ENCODE measurements at regions not wholly inside any gene's neighbourhood (a gene's known extent, or its start where the extent isn't known, plus 50 kb on each side); places are given as distances from the start of the nearest gene placed in this dataset.

DNA sequence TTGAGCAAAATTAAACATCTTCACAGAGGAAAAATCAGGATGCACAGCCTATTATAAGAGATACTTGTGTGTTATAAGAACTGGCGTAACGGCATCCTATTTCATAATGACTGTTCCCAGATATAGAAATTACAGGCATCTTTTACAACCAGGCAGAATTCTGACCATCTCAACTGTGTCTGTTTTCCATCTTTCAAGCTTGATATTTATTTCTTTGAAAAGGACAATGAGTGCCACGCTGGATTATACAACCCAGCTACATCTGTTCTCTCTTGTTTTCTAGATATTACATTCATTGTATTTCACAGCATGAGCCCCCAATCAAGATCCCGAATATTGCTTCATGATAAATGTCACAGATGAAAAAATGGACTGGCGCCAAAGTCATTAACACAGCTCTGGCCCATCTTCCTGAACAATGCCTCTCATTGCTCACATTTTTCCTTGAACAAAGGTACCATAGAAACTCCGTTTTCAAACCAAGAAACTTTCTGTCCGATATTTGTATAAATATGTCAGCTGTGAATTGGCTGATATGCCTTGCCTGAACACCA lies 420.6 kb downstream of the TBL1XR1 start:
- H3K9ac ChIP-seq (ENCODE audit: insufficient read length, low read depth) = no peak overlapping the region
- no peak overlapping the region for H3K4me3 ChIP-seq (ENCODE audit: insufficient read length, low read depth)
- H3K9me3 ChIP-seq (ENCODE audit: insufficient read depth, low read length) = peaks cover 3% of the 10 kb centered on the region; the same call in 1 of the 2 replicates
- no peaks in the 10 kb centered on the region for H3K4me1 ChIP-seq (ENCODE audit: insufficient read depth, insufficient read length)
- no peaks in the 10 kb centered on the region for H3K36me3 ChIP-seq (ENCODE audit: insufficient read depth, insufficient read length, low read length)
- TF ChIP-seq ZNF274 (IDR thresholded peaks at IDR 0.05; ENCODE audit: low read depth, low read length) = no peak
- no peak for TF ChIP-seq SUZ12 (IDR thresholded peaks at IDR 0.05; ENCODE audit: extremely low read depth, insufficient read depth, insufficient read length)
- no peak for TF ChIP-seq YY1 (IDR thresholded peaks at IDR 0.05; ENCODE audit: insufficient read depth, insufficient read length)
- no peak for DNase-seq (ENCODE audit: low read depth, low spot score)
- no peaks in the 10 kb centered on the region for H3K27me3 ChIP-seq (ENCODE audit: insufficient read depth, insufficient read length)

DNA sequence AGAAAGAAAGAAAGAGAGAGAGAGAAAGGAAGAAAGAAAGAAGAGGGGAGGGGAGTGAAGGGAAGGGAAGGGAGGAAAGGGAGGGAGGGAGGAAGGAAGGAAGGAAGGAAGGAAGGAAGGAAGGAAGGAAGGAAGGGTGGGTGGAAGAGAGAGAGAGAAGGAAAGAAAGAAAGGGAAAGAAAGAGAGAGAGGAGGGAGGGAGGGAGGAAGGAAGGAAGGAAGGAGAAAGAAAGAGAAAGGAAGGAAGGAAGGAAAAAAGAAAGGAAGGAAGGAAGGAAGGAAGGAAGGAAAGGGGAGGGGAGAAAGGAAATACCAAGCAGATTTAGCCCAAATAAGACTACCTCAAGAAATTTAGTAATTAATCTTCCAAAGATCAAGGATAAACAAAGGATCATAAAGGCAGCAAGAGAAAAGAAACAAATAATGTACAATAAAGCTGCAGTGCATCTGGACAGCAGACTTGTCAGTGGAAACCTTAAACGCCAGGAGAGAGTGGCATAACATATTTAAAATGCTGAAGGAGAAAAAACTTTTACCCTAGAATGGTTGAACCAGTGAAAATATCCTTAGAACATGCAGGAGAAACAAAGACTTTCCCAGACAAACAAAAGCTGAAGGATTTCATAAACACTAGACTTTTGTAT lies 427.6 kb downstream of the TBL1XR1 start:
- no peak overlapping the region for H3K9ac ChIP-seq (ENCODE audit: insufficient read length, low read depth)
- H3K27me3 ChIP-seq (ENCODE audit: insufficient read depth, insufficient read length) = no peaks in the 10 kb centered on the region
- H3K4me3 ChIP-seq (ENCODE audit: insufficient read length, low read depth) = no peak overlapping the region
- H3K4me1 ChIP-seq (ENCODE audit: insufficient read depth, insufficient read length) = no peaks in the 10 kb centered on the region
- peaks cover 11% of the 10 kb centered on the region; the same call in 1 of the 2 replicates for H3K9me3 ChIP-seq (ENCODE audit: insufficient read depth, low read length)
- TF ChIP-seq SUZ12 (IDR thresholded peaks at IDR 0.05; ENCODE audit: extremely low read depth, insufficient read depth, insufficient read length) (no peak), ZNF274 (IDR thresholded peaks at IDR 0.05; ENCODE audit: low read depth, low read length) (no peak), YY1 (IDR thresholded peaks at IDR 0.05; ENCODE audit: insufficient read depth, insufficient read length) (no peak)
- DNase-seq (ENCODE audit: low read depth, low spot score) = no peak
- no peaks in the 10 kb centered on the region for H3K36me3 ChIP-seq (ENCODE audit: insufficient read depth, insufficient read length, low read length)

DNA sequence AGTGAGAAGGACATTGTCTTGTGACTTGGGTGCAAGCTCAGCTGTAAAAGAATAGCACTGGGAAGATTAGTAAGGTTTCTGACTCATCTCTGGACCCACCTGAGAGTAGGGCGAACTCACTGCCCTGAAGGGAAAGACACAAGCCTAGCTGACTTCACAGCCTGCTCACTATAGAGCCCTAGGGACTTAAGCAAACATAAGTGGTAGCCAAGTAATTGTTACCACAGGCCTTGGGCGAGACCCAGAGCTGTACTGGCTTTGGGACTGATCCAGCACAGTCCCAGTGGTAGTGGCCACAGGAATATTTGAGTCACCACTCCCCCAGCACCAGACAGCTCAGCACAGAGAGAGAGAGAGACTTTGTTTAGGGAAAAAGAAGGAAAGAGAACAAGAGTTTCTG lies 429.9 kb downstream of the TBL1XR1 start:
- Histone ChIP-seq H3K9me3 (ENCODE audit: insufficient read depth, low read length) (peaks cover 8% of the 10 kb centered on the region; the same call in 1 of the 2 replicates), H3K4me3 (ENCODE audit: insufficient read length, low read depth) (no peak overlapping the region), H3K36me3 (ENCODE audit: insufficient read depth, insufficient read length, low read length) (no peaks in the 10 kb centered on the region), H3K9ac (ENCODE audit: insufficient read length, low read depth) (no peak overlapping the region), H3K27me3 (ENCODE audit: insufficient read depth, insufficient read length) (no peaks in the 10 kb centered on the region), H3K4me1 (ENCODE audit: insufficient read depth, insufficient read length) (no peaks in the 10 kb centered on the region)
- no peak for TF ChIP-seq SUZ12 (IDR thresholded peaks at IDR 0.05; ENCODE audit: extremely low read depth, insufficient read depth, insufficient read length)
- TF ChIP-seq ZNF274 (IDR thresholded peaks at IDR 0.05; ENCODE audit: low read depth, low read length) = no peak
- TF ChIP-seq YY1 (IDR thresholded peaks at IDR 0.05; ENCODE audit: insufficient read depth, insufficient read length) = no peak
- no peak for DNase-seq (ENCODE audit: low read depth, low spot score)

DNA sequence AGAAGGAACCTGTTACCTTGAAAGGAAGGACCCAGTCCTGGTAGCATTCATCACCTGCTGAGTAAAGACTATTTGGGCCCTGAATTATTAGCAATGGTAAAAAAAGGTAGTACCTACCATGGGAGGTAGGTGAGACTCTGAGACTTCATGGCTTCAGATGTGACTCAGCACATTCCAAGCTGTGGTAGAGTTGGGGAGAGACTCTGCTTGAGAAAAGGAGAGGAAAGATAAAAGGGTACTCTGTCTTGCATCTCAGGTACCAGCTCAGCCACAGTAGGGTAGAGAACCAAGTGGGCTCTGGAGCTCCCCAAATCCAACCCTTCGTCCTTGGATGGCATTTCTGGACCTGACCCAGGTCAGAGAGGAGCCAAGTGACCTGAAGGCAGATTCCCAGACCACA lies 430.4 kb downstream of the TBL1XR1 start:
- H3K36me3 ChIP-seq (ENCODE audit: insufficient read depth, insufficient read length, low read length) = no peaks in the 10 kb centered on the region
- peaks cover 8% of the 10 kb centered on the region; the same call in 1 of the 2 replicates for H3K9me3 ChIP-seq (ENCODE audit: insufficient read depth, low read length)
- H3K4me1 ChIP-seq (ENCODE audit: insufficient read depth, insufficient read length) = no peaks in the 10 kb centered on the region
- no peak overlapping the region for H3K9ac ChIP-seq (ENCODE audit: insufficient read length, low read depth)
- no peak for DNase-seq (ENCODE audit: low read depth, low spot score)
- H3K27me3 ChIP-seq (ENCODE audit: insufficient read depth, insufficient read length) = no peaks in the 10 kb centered on the region
- H3K4me3 ChIP-seq (ENCODE audit: insufficient read length, low read depth) = no peak overlapping the region
- TF ChIP-seq SUZ12 (IDR thresholded peaks at IDR 0.05; ENCODE audit: extremely low read depth, insufficient read depth, insufficient read length) = no peak
- no peak for TF ChIP-seq ZNF274 (IDR thresholded peaks at IDR 0.05; ENCODE audit: low read depth, low read length)
- no peak for TF ChIP-seq YY1 (IDR thresholded peaks at IDR 0.05; ENCODE audit: insufficient read depth, insufficient read length)

DNA sequence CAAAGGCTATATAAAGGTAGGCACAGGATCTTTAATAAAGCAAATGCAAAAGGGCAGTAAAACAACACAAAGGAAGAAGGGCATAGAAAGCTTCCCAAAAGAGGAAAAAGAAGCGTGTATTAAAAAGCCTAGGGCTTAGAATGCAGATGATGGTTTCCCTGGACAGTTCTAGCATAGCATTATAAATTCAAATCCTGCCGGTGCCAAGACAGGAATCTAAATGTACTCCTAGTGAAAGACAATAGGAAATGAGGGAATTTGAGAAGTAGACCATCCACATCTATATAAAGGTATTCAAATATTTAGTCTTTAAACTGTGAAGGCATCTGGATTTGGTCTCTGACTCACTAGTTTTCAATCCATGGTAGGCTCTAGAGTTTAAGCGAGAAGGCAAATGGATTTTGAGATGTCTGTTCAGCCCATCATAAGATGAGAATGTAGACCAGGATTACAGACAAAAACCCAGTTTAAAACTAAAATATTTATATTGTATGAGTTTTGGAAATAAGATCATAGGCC lies 431.8 kb downstream of the TBL1XR1 start:
- TF ChIP-seq ZNF274 (IDR thresholded peaks at IDR 0.05; ENCODE audit: low read depth, low read length) (no peak), SUZ12 (IDR thresholded peaks at IDR 0.05; ENCODE audit: extremely low read depth, insufficient read depth, insufficient read length) (no peak), YY1 (IDR thresholded peaks at IDR 0.05; ENCODE audit: insufficient read depth, insufficient read length) (no peak)
- DNase-seq (ENCODE audit: low read depth, low spot score) = no peak
- peaks cover 8% of the 10 kb centered on the region; the same call in 1 of the 2 replicates for H3K9me3 ChIP-seq (ENCODE audit: insufficient read depth, low read length)

DNA sequence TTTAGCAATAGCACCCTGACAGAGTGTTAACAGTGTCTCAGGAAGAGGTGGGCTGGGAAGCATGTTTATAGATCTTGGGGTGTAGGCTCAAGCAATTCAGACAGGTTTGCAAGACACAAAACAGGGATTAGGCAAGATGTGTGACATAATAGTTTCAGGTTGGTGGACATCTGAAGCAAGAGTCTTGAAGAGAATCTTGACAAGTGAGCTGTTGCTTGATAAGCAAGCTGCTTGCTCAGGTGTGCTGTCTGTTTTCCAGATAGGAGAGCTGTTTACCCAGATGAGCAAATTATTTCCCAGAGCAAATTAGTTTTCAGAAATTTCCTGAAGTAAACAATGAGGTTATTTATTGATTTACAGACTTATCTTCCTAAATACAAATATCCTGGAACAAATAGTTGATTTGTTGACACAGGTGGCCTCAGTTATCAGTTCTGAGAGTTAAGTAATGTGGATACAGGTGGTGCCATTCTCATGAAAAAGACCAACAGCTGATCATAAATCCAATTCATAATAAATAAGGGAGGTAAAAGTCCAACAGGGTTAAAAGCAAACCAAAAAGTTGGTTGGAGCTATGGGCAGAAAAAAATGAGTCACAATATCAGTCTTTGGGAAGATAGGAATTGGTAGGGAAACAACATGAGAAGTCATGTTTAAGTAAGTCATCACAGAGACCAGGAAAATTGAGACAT lies 437.3 kb downstream of the TBL1XR1 start:
- Histone ChIP-seq H3K36me3 (ENCODE audit: insufficient read depth, insufficient read length, low read length) (no peaks in the 10 kb centered on the region), H3K9me3 (ENCODE audit: insufficient read depth, low read length) (no peaks in the 10 kb centered on the region), H3K4me3 (ENCODE audit: insufficient read length, low read depth) (no peak overlapping the region), H3K27me3 (ENCODE audit: insufficient read depth, insufficient read length) (no peaks in the 10 kb centered on the region), H3K4me1 (ENCODE audit: insufficient read depth, insufficient read length) (no peaks in the 10 kb centered on the region), H3K9ac (ENCODE audit: insufficient read length, low read depth) (no peak overlapping the region)
- DNase-seq (ENCODE audit: low read depth, low spot score) = no peak
- TF ChIP-seq ZNF274 (IDR thresholded peaks at IDR 0.05; ENCODE audit: low read depth, low read length) (no peak), SUZ12 (IDR thresholded peaks at IDR 0.05; ENCODE audit: extremely low read depth, insufficient read depth, insufficient read length) (no peak), YY1 (IDR thresholded peaks at IDR 0.05; ENCODE audit: insufficient read depth, insufficient read length) (no peak)

More for the DNA sequence above, 431.8 kb downstream of the TBL1XR1 start:
- Histone ChIP-seq H3K4me3 (ENCODE audit: insufficient read length, low read depth) (no peak overlapping the region), H3K9ac (ENCODE audit: insufficient read length, low read depth) (no peak overlapping the region), H3K4me1 (ENCODE audit: insufficient read depth, insufficient read length) (no peaks in the 10 kb centered on the region), H3K36me3 (ENCODE audit: insufficient read depth, insufficient read length, low read length) (no peaks in the 10 kb centered on the region), H3K27me3 (ENCODE audit: insufficient read depth, insufficient read length) (no peaks in the 10 kb centered on the region)

DNA sequence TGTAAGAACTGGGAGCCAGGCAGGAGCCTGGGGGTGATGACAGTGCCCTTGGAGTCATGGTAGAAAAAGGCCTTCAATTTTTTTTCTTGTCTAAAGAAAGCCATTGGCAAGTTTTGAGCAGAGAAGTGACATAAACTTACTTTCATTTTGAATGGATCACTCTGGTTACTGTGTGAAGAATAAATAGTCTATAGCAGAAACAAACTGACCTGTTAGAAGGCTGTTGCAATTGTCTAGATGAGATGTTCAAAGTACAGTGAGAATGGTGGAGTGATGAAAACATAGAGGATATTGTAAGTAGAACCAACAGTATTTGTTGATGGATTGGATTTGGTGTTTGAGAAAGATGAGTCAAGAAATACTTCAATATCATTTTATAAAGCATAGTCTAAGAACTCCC lies 439.9 kb downstream of the TBL1XR1 start:
- Histone ChIP-seq H3K27me3 (ENCODE audit: insufficient read depth, insufficient read length) (no peaks in the 10 kb centered on the region), H3K9me3 (ENCODE audit: insufficient read depth, low read length) (no peaks in the 10 kb centered on the region), H3K9ac (ENCODE audit: insufficient read length, low read depth) (no peak overlapping the region), H3K4me1 (ENCODE audit: insufficient read depth, insufficient read length) (no peaks in the 10 kb centered on the region), H3K4me3 (ENCODE audit: insufficient read length, low read depth) (no peak overlapping the region), H3K36me3 (ENCODE audit: insufficient read depth, insufficient read length, low read length) (no peaks in the 10 kb centered on the region)
- TF ChIP-seq YY1 (IDR thresholded peaks at IDR 0.05; ENCODE audit: insufficient read depth, insufficient read length) = no peak
- no peak for DNase-seq (ENCODE audit: low read depth, low spot score)
